Body of pancreas (tissue), 4 donors: ENCODE measurements at regions not wholly inside any gene's neighbourhood (a gene's known extent, or its start where the extent isn't known, plus 50 kb on each side); places are given as distances from the start of the nearest gene placed in this dataset.
"Not testable (repeated sequence)": the region's sequence is repeated elsewhere in the genome, so short reads cannot be mapped to it uniquely, and the experiment has no call there.

Source experiments
- ATAC-seq: fragments of 150-250 bp; one replicate; pipeline ENCODE4 v1.9.1; 2016
- DNase-seq, 4 donors: peaks; one replicate each; pipeline ENCODE4 v3.0.0-alpha.2; 2019
- H3K27ac ChIP-seq, 4 donors: fragments of 200-600 bp; sonication (generic); 1 replicate in 3 of 4; 2 replicates in 1 of 4; pipeline versions ENCODE4 v1.5.1 to v1.6.1; 2016 to 2019; ENCODE audit warnings: mild to moderate bottlenecking in 1 of 4, mixed read lengths in 1 of 4, moderate library complexity in 1 of 4
- H3K27me3 ChIP-seq, 2 donors: fragments of 200-600 bp; sonication (generic); one replicate each; pipeline ENCODE4 v1.6.0; 2016; ENCODE audit warnings: mild to moderate bottlenecking in 1 of 2
- H3K36me3 ChIP-seq, 2 donors: fragments of 200-600 bp; sonication (generic); replicated peaks in 1 of 2; 2 replicates each; pipeline ENCODE4 v1.5.1; 2016; ENCODE audit warnings: low read depth in 2 of 2; ENCODE audit not compliant: insufficient read depth in 1 of 2
- H3K4me1 ChIP-seq: fragments of 200-600 bp; sonication (generic); one replicate; pipeline ENCODE4 v1.6.0; 2016
- H3K4me3 ChIP-seq, 2 donors: fragments of 200-600 bp; sonication (generic); 1 replicate in 1 of 2; 2 replicates in 1 of 2; pipeline ENCODE4 v1.5.1; 2016 to 2019
- H3K9me3 ChIP-seq, 3 donors: fragments of 200-600 bp; sonication (generic); 1 replicate in 2 of 3; 2 replicates in 1 of 3; pipeline ENCODE4 v1.5.1; 2016
- POLR2A ChIP-seq, 3 donors: fragments of 450-650 bp; IDR thresholded peaks; one replicate each; pipeline ENCODE4 v1.6.1; 2016; ENCODE audit warnings: antibody characterized with exemption in 3 of 3, mild to moderate bottlenecking in 2 of 3
- WGBS, 2 donors: methylation state at CpG; one replicate each; pipeline ENCODE4 v1.1.5; 2017; 5-methylcytosine and 5-hydroxymethylcytosine counted together
- intact Hi-C: fragments of 100-400 bp; cut with DNase I; formaldehyde crosslinking; loops from one replicate; pipeline ENCODE4 v1.15.1; 2023
- TF ChIP-seq, protein P1 (sequence below), 7 experiments: fragments of 450-650 bp in 4 of 7; fragments of 200-600 bp in 3 of 7; sonication (generic) in 3 of 7; IDR thresholded peaks; one replicate each; pipeline ENCODE4 v1.5.1; 2016 to 2019; ENCODE audit warnings: antibody characterized with exemption in 7 of 7

DNA sequence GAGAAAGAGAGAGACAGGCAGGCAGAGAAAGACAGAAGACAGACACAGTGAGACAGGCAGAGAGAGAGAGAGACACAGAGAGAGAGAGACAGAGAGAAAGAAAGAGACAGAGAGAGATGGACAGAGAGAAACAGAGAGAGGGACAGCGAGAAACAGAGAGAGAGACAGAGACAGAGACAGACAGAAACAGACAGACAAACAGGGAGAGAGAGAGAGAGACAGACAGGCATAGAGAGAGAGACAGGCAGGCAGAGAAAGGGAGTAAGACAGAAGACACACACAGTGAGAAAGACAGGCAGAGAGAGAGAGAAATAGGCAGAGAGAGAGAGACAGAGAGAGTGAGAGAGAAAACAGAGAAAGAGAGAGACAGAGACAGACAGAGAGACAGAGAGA, 105.3 kb upstream of the ANKRD30BL start:
- H3K9me3 ChIP-seq, result no peaks in the 10 kb centered on the region
- ATAC-seq, result no peak
- DNase-seq, result no peak
- no peaks in the 10 kb centered on the region for H3K27me3 ChIP-seq
- H3K36me3 ChIP-seq, result no peaks in the 10 kb centered on the region
- H3K27ac ChIP-seq, result no peak overlapping the region
- intact Hi-C loops, result no loop called here
- TF ChIP-seq, protein P1, sequence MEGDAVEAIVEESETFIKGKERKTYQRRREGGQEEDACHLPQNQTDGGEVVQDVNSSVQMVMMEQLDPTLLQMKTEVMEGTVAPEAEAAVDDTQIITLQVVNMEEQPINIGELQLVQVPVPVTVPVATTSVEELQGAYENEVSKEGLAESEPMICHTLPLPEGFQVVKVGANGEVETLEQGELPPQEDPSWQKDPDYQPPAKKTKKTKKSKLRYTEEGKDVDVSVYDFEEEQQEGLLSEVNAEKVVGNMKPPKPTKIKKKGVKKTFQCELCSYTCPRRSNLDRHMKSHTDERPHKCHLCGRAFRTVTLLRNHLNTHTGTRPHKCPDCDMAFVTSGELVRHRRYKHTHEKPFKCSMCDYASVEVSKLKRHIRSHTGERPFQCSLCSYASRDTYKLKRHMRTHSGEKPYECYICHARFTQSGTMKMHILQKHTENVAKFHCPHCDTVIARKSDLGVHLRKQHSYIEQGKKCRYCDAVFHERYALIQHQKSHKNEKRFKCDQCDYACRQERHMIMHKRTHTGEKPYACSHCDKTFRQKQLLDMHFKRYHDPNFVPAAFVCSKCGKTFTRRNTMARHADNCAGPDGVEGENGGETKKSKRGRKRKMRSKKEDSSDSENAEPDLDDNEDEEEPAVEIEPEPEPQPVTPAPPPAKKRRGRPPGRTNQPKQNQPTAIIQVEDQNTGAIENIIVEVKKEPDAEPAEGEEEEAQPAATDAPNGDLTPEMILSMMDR (IDR thresholded peaks at IDR 0.05), result no peak
- no peak for TF ChIP-seq POLR2A (IDR thresholded peaks at IDR 0.05)
- H3K4me1 ChIP-seq, result peaks cover 3% of the 10 kb centered on the region
- 84 to 94% methylated on average over 1 of the region's 1 CpG for WGBS, 2 donors
- H3K4me3 ChIP-seq, result no peak overlapping the region

DNA sequence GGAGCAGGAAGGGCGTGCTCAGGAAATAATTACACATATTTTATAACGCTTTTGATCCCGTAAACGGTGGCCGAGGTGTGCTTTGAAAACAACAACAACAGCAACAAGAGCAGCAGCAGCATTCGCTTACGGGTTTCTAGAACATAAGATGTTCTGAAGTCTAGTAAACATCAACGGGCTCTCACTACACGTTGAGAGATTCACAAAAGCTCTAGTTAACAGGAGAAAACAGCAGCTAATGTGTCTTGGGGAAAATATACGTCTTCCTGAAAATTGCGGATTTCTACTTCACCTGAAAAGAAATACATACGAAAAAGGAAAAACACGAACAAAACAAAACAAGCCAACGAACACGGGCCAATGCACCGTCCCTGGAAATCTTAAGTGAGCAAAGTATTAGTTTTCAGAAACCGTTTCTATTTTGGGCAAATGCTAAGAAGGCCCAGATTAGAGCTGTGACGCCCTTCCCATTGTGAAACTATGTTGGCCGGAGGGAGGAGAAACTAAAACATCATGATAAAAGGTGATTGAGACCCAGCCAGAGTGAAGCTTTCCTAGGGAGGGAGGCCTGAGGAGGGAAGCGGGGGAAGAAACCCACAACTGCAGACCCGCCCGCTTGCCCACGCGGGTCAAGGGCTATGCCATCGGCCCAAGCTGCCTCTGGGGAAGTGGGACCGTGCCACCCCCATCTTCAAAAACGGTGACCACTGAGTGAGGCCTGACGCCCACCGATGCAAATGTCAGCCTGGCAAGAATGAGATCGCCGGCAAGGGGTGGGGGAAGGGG, 105.9 kb upstream of the ANKRD30BL start:
- H3K27me3 ChIP-seq, intact Hi-C loops, H3K36me3 ChIP-seq, H3K9me3 ChIP-seq, H3K4me3 ChIP-seq, H3K4me1 ChIP-seq, ATAC-seq, H3K27ac ChIP-seq: not testable (repeated sequence)
- 33 to 47% methylated on average over 29 to 31 of the region's 31 CpGs for WGBS, 2 donors
- peak in 1 of 4 donors; percentile 12 for DNase-seq

DNA sequence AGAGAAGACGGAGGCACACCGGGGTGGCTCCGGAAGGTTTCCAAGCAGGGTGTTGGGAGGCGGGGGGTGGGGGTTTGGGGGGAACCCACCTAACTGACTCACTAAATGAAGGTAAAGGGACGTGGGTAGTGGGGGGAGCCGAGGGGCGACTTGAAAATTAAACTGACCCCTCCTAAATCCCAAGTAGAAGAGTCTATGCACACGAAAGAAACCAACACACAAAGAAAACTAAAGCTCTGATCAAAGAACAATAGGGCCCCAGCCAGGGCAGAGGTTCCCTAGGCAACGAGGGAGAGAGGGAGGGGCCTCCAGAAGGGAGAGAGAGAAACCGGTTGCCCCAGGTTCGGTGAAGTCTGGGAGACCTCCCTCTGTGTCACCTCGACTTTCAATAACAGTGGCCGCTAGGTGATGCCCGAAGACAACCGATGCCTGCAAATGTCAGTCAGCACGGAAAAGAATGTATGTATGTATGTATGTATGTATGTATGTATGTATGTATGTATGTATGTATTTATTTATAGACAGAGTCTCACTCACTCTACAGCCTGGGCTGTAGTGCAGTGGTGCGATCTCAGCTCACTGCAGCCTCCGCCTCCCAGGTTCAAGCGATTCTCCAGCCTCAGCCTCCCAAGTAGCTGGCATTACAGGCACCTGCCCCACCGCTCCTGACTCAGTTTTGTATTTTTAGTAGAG, 106.7 kb upstream of the ANKRD30BL start:
- WGBS, 2 donors, result 16 to 17% methylated on average over 20 of the region's 20 CpGs
- H3K4me1 ChIP-seq, H3K27ac ChIP-seq, intact Hi-C loops, H3K27me3 ChIP-seq, H3K36me3 ChIP-seq, H3K4me3 ChIP-seq, H3K9me3 ChIP-seq: not testable (repeated sequence)
- DNase-seq (peak; percentile 87 to 93 (median 91)), ATAC-seq (peak; percentile 79)
- TF ChIP-seq, protein P1 (IDR thresholded peaks at IDR 0.05), result peak; percentile 24 to 95 (median 82)

DNA sequence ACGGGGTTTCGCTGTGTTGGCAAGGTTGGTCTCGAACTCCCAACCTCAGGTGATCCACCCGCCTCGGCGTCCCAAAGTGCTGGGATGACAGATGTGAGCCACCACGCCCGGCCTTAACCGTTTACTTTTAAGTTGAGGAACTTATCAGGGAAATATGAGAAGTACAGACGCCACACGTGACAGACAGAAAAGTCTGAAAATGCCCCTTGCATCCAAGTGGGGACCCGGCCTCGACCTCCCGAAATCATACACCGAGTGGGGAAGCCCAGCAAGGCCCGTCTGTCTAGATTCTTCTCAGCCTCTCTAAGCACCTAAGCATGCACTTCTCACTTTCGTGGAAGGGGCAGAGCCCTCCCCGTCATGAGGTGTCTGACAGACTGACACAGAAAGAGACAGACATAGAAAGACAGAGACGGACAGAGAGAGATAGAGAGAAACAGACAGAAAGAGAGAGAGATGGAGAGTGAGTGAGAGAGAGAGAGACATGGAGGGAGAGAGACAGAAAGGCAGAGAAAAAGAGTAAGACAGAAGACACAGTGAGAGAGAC, 107.3 kb upstream of the ANKRD30BL start:
- H3K36me3 ChIP-seq, result no peaks in the 10 kb centered on the region
- H3K4me3 ChIP-seq, result no peak overlapping the region
- H3K27ac ChIP-seq, result no peak overlapping the region
- TF ChIP-seq, protein P1 (IDR thresholded peaks at IDR 0.05), result no peak
- no peak for TF ChIP-seq POLR2A (IDR thresholded peaks at IDR 0.05)
- intact Hi-C loops, result no loop called here
- no peaks in the 10 kb centered on the region for H3K27me3 ChIP-seq
- no peaks in the 10 kb centered on the region for H3K9me3 ChIP-seq
- H3K4me1 ChIP-seq, result peaks cover 3% of the 10 kb centered on the region
- 44 to 54% methylated on average over 17 to 19 of the region's 19 CpGs for WGBS, 2 donors
- DNase-seq (no peak), ATAC-seq (no peak)

DNA sequence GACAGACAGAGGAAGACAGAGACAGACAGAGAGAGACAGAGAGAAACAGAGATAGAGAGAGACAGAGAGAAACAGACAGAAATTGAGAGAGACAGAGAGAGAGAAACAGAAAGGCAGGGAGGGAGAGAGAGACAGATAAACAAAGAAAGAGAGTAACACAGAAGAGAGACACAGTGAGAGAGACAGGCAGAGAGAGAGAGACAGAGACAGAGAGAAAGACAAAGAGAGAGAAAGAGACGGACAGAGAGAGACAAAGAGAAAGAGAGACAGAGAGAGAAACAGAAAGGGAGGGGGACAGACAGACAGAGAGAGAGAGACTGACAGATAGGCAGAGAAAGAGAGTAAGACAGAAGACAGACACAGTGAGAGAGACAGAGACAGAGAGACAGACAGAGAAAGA, 108.5 kb upstream of the ANKRD30BL start:
- H3K4me3 ChIP-seq, result no peak overlapping the region
- intact Hi-C loops, result no loop called here
- 38 to 50% methylated on average over 1 of the region's 1 CpG for WGBS, 2 donors
- DNase-seq, result no peak
- no peaks in the 10 kb centered on the region for H3K36me3 ChIP-seq
- peaks cover 3% of the 10 kb centered on the region for H3K4me1 ChIP-seq
- no peaks in the 10 kb centered on the region for H3K9me3 ChIP-seq
- H3K27me3 ChIP-seq, result no peaks in the 10 kb centered on the region
- no peak for TF ChIP-seq POLR2A (IDR thresholded peaks at IDR 0.05)
- TF ChIP-seq, protein P1 (IDR thresholded peaks at IDR 0.05), result no peak
- no peak overlapping the region for H3K27ac ChIP-seq
- no peak for ATAC-seq
